ENCODE measurements at regions not wholly inside any gene's neighbourhood (a gene's known extent, or its start where the extent isn't known, plus 50 kb on each side); places are given as distances from the start of the nearest gene placed in this dataset.

- Histone ChIP-seq H2AFZ (ENCODE audit: low read depth, low read length, poor library complexity, severe bottlenecking) (no peak overlapping the region), H3K9ac (ENCODE audit: low read length) (no peak overlapping the region), H3K27me3 (ENCODE audit: insufficient read depth, low read length) (no peaks in the 10 kb centered on the region), H3K9me3 (ENCODE audit: control insufficient read depth in 1 of 2, insufficient read depth in 1 of 2, low read depth in 1 of 2, low read length in 2 of 2) (no peaks in the 10 kb centered on the region), H3K27ac (ENCODE audit: low read depth, low read length) (no peak overlapping the region), H3K4me3 (replicated peaks in 1 of 2; ENCODE audit: low read depth in 1 of 2, low read length in 2 of 2) (no peak overlapping the region), H3K4me2 (ENCODE audit: low read length) (no peak overlapping the region), H3K36me3 (ENCODE audit: control insufficient read depth in 1 of 2, insufficient read depth in 2 of 2, low read length in 2 of 2) (no peaks in the 10 kb centered on the region), H3K9me2 (ENCODE audit: insufficient read depth) (no peaks in the 10 kb centered on the region), H3K4me1 (ENCODE audit: control insufficient read depth in 1 of 2, insufficient read depth in 2 of 2, low read length in 2 of 2) (peaks cover 6 to 13% of the 10 kb centered on the region in 2 experiments), H4K20me1 (ENCODE audit: insufficient read depth) (no peaks in the 10 kb centered on the region), H3K79me2 (ENCODE audit: insufficient read depth, low read length) (no peaks in the 10 kb centered on the region)
- ATAC-seq (no peak), DNase-seq (ENCODE audit: low read depth, low spot score) (no peak)
- intact Hi-C loops (cut with micrococcal nuclease): no loop called here
- CTCF ChIA-PET: no interaction called here
- POLR2A ChIA-PET: no interaction called here
- no TSS peak for BruUV-seq (replicated peaks)
- TF ChIP-seq ZBTB33 (IDR thresholded peaks at IDR 0.05; ENCODE audit: extremely low read depth, insufficient replicate concordance, low read length): no peak
- TF ChIP-seq POLR2AphosphoS5 (IDR thresholded peaks at IDR 0.05; ENCODE audit: low read depth, low read length): no peak
- no peak for TF ChIP-seq FOSL1 (IDR thresholded peaks at IDR 0.05; ENCODE audit: low read depth)
- no peak for TF ChIP-seq SRF (IDR thresholded peaks at IDR 0.05; ENCODE audit: low read depth)
- TF ChIP-seq ZFX (IDR thresholded peaks at IDR 0.05): no peak
- TF ChIP-seq ATF3 (IDR thresholded peaks at IDR 0.05): no peak
- TF ChIP-seq EZH2 (IDR thresholded peaks at IDR 0.05): no peak
- TF ChIP-seq RAD21 (IDR thresholded peaks at IDR 0.05; ENCODE audit: low read depth): no peak
- TF ChIP-seq JUND (IDR thresholded peaks at IDR 0.05): no peak
- RAD21 ChIA-PET (ENCODE audit: low non-redundant PET in 1 of 2, low total read pairs in 2 of 2, uncharacterized antibody in 2 of 2, unreplicated experiment in 2 of 2): no interaction called here
Measured at GRCh38 chr3:159860269-159861116, 128.1 kb upstream of the IL12A start.

Measured in HCT116 (cell line).